SU-DHL-6 (cell line): ENCODE measurements at regions not wholly inside any gene's neighbourhood (a gene's known extent, or its start where the extent isn't known, plus 50 kb on each side); places are given as distances from the start of the nearest gene placed in this dataset.

ENCODE experiments used
- CTCF ChIP-seq: fragments of 200-600 bp; sonication (generic); IDR thresholded peaks from one replicate; pipeline ENCODE4 v1.5.1; 2017; ENCODE audit warnings: antibody characterized with exemption, mild to moderate bottlenecking, low read length, moderate library complexity; ENCODE audit not compliant: insufficient read depth, poor library complexity, severe bottlenecking
- EZH2phosphoT487 ChIP-seq: fragments of 200-600 bp; sonication (generic), shearing (Covaris generic); conservative IDR thresholded peaks from 2 replicates; pipeline ENCODE4 v1.6.1; 2018; ENCODE audit warnings: mild to moderate bottlenecking, antibody characterized with exemption, low read length, moderate library complexity, mixed read lengths

DNA sequence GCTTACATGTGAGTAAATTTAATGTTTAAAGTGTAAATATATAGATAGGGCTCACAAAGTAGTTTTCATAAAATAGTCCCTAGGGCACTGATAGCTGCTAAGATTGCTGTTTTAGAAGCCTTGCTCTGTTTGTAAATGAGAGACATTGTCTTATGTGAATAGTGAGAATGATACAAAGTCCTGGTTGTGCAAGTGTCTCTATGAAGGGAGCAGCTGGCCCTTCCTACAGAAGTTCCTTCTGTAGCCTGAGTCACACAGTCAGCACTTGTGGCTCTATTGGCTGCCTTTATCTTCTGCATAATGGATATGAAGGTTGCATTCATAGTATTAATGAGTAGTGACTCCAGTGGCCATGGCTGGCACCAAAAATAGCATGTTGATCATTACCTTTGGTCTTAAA is 279.7 kb downstream of the OSR1 start:
- TF ChIP-seq CTCF: no peak
- no peak for TF ChIP-seq EZH2phosphoT487
